Tibial nerve (tissue), 4 donors: ENCODE measurements at regions not wholly inside any gene's neighbourhood (a gene's known extent, or its start where the extent isn't known, plus 50 kb on each side); places are given as distances from the start of the nearest gene placed in this dataset.
A peak's percentile ranks its signal among the peaks of the same experiment; 100 is the strongest.

Experiments used
- DNase-seq, 2 donors: peaks; one replicate each; pipeline ENCODE4 v3.0.0-alpha.2; 2019; ENCODE audit warnings: low spot score in 2 of 2
- H3K27ac ChIP-seq, 4 donors: fragments of 200-600 bp; sonication (generic) in 3 of 4; one replicate each; pipeline ENCODE4 v1.5.1; 2017 to 2019; ENCODE audit warnings: mild to moderate bottlenecking in 1 of 4
- H3K27me3 ChIP-seq, 2 donors: fragments of 200-600 bp; sonication (generic) in 1 of 2; one replicate each; pipeline versions ENCODE4 v1.5.1 to v1.6.0; 2017 to 2019
- H3K36me3 ChIP-seq, 3 donors: fragments of 200-600 bp; sonication (generic); one replicate each; pipeline ENCODE4 v1.5.1; 2018 to 2019
- H3K4me1 ChIP-seq, 4 donors: fragments of 200-600 bp; sonication (generic) in 3 of 4; one replicate each; pipeline ENCODE4 v1.5.1; 2017 to 2019
- H3K4me3 ChIP-seq, 4 donors: fragments of 200-600 bp; sonication (generic) in 3 of 4; one replicate each; pipeline ENCODE4 v1.5.1; 2017 to 2019; ENCODE audit warnings: mild to moderate bottlenecking in 1 of 4, moderate library complexity in 1 of 4
- H3K9me3 ChIP-seq, 4 donors: fragments of 200-600 bp; sonication (generic) in 3 of 4; one replicate each; pipeline ENCODE4 v1.5.1; 2017 to 2019
- CTCF ChIP-seq, 5 experiments: fragments of 200-600 bp in 3 of 5; fragments of 450-650 bp in 2 of 5; sonication (generic) in 3 of 5; IDR thresholded peaks; one replicate each; pipeline ENCODE4 v1.5.1; 2016 to 2019; ENCODE audit warnings: antibody characterized with exemption in 5 of 5, mild to moderate bottlenecking in 3 of 5, moderate library complexity in 2 of 5
- EP300 ChIP-seq, 2 donors: sonication (generic); formaldehyde crosslinking; IDR thresholded peaks; one replicate each; pipeline ENCODE4 v1.6.1; 2017; ENCODE audit warnings: antibody characterized with exemption in 2 of 2, mild to moderate bottlenecking in 1 of 2
- POLR2A ChIP-seq, 2 donors: fragments of 450-650 bp; IDR thresholded peaks; one replicate each; pipeline ENCODE4 v1.6.1; 2017; ENCODE audit warnings: antibody characterized with exemption in 2 of 2, mild to moderate bottlenecking in 2 of 2, moderate library complexity in 2 of 2
- WGBS, 2 donors: methylation state at CpG; one replicate each; pipeline ENCODE4 v1.1.5; 2018; 5-methylcytosine and 5-hydroxymethylcytosine counted together

GRCh38 chr10:83897626-83898025 lies 241.7 kb upstream of the GHITM start:
- no peaks in the 10 kb centered on the region for H3K27me3 ChIP-seq
- no peak for DNase-seq
- 71 to 86% methylated on average over 1 of the region's 1 CpG for WGBS, 2 donors
- H3K27ac ChIP-seq, result no peak overlapping the region
- no peaks in the 10 kb centered on the region for H3K36me3 ChIP-seq
- H3K9me3 ChIP-seq, result peaks cover 0 to 5% (median 0%) of the 10 kb centered on the region in 4 donors
- no peak overlapping the region for H3K4me3 ChIP-seq
- TF ChIP-seq POLR2A (IDR thresholded peaks at IDR 0.05) (no peak), EP300 (IDR thresholded peaks at IDR 0.05) (no peak), CTCF (IDR thresholded peaks at IDR 0.05) (no peak)
- no peaks in the 10 kb centered on the region for H3K4me1 ChIP-seq

DNA sequence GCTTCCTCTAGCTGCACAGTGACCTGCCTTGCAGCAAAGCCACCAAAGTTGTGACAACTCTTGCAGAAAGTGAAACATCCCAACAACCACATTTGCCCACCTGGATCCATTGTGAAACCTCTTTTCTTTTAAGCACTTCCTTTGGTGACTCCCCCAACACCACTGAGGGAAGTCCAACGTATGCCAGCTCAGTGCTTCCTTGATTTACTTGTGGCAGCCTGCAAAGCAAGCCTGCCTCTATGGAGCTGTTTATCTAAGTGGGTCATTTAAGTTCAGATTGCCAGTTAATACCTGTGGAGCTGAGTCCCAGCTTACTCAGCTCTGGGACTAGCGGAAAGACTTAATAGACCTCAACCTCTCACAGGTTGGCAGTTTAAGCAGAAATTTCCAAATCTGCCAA lies 230.8 kb upstream of the GHITM start:
- Histone ChIP-seq H3K36me3 (no peaks in the 10 kb centered on the region), H3K4me1 (no peaks in the 10 kb centered on the region), H3K27me3 (no peaks in the 10 kb centered on the region), H3K4me3 (no peak overlapping the region), H3K9me3 (no peaks in the 10 kb centered on the region), H3K27ac (no peak overlapping the region)
- WGBS, 2 donors, result 72 to 73% methylated on average over 2 of the region's 2 CpGs
- no peak for DNase-seq
- no peak for TF ChIP-seq POLR2A (IDR thresholded peaks at IDR 0.05)
- no peak for TF ChIP-seq EP300 (IDR thresholded peaks at IDR 0.05)
- no peak for TF ChIP-seq CTCF (IDR thresholded peaks at IDR 0.05)

- H3K9me3 ChIP-seq, result no peaks in the 10 kb centered on the region
- H3K4me1 ChIP-seq, result no peaks in the 10 kb centered on the region
- no peaks in the 10 kb centered on the region for H3K36me3 ChIP-seq
- no peak overlapping the region for H3K4me3 ChIP-seq
- WGBS, 2 donors, result 24 to 26% methylated on average over 7 of the region's 7 CpGs
- TF ChIP-seq POLR2A (IDR thresholded peaks at IDR 0.05) (no peak), CTCF (IDR thresholded peaks at IDR 0.05) (no peak), EP300 (IDR thresholded peaks at IDR 0.05) (no peak)
- H3K27me3 ChIP-seq, result no peaks in the 10 kb centered on the region
- H3K27ac ChIP-seq, result no peak overlapping the region
- no peak for DNase-seq
Measured at GRCh38 chr10:83909001-83909400, 230.3 kb upstream of the GHITM start.

DNA sequence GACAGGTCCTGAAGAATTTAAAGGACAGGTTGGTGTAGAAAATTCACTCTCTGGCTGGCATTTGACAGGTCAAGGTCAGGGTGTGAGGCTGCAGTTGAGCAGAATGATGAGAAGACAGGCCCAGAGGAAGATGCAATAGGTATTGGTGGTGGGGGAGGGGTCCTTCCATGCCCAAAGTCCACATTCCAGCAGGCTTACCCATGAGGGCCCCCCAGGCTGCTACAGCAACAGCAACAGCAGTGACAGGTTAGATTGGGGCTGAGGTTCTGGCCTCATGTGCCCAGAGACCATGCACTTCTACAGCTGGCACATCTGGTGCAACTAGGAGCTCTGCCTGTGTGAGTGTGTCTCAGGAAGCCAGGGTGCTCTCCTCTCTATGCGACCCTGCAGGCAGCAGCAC lies 223.5 kb upstream of the GHITM start:
- H3K27me3 ChIP-seq, result no peaks in the 10 kb centered on the region
- WGBS, 2 donors, result 44% methylated on average over 1 of the region's 1 CpG; no CpG with 5 or more reads in 1 of the 2 donors
- H3K36me3 ChIP-seq, result no peaks in the 10 kb centered on the region
- no peaks in the 10 kb centered on the region for H3K9me3 ChIP-seq
- H3K4me3 ChIP-seq, result no peak overlapping the region
- no peak overlapping the region for H3K27ac ChIP-seq
- no peak for DNase-seq
- H3K4me1 ChIP-seq, result peaks cover 0 to 10% (median 0%) of the 10 kb centered on the region in 4 donors
- TF ChIP-seq POLR2A (IDR thresholded peaks at IDR 0.05), result no peak
- no peak for TF ChIP-seq CTCF (IDR thresholded peaks at IDR 0.05)
- no peak for TF ChIP-seq EP300 (IDR thresholded peaks at IDR 0.05)

DNA sequence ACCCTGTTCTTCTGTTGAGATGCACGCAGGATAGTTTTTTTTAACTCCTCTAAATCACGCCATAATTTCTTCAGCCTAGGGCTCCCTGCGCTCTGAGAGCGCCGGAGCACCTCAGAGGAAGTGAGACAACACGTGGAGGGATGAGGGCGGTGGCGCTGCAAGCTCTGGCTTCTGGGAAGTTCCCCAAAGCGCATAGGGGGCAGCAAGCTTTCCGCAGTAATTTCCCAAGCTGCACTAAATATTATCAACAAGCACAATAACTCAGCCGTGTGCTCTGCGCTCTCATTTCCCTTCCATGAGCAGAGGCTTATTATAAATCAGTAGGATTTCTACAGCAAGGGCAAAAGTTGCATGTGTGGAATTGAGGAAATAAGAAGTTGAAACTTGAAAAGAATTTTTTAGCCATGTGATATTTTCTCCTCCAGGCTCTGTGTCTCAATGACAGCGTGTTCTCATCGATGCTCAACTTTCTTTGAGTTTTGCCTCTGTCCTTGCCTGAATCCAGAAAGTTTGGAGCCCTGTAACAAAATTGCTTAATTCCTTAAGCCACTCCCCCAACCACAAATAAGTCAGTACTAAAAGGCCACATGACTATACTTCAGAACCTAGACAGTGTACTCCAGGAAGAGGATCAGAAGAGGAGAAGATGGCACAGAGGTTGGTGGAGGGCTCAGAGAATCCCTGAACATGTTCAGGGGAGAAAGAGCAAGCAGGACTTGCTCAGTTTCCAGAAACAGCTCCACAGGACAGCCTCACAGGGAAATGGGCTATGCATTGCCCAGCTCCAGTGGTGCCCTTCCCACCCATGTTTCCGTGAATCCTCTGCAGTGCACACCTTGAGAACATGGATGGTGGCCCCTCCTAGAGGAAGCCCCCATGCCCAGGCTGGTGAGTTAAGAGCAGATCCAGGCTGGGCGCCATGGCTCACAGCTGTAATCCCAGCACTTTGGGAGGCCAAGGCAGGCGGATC lies 221.5 kb upstream of the GHITM start:
- WGBS, 2 donors, result 28 to 30% methylated on average over 17 of the region's 17 CpGs
- no peak for TF ChIP-seq POLR2A (IDR thresholded peaks at IDR 0.05)
- TF ChIP-seq EP300 (IDR thresholded peaks at IDR 0.05), result no peak
- peak in 1 of 5 experiments; percentile 12 for TF ChIP-seq CTCF (IDR thresholded peaks at IDR 0.05)
- DNase-seq, result no peak
- no peak overlapping the region for H3K27ac ChIP-seq
- H3K4me1 ChIP-seq, result peaks cover 0 to 10% (median 0%) of the 10 kb centered on the region in 4 donors
- no peaks in the 10 kb centered on the region for H3K36me3 ChIP-seq
- H3K27me3 ChIP-seq, result no peaks in the 10 kb centered on the region
- no peaks in the 10 kb centered on the region for H3K9me3 ChIP-seq
- H3K4me3 ChIP-seq, result no peak overlapping the region
